ENCODE measurements at regions not wholly inside any gene's neighbourhood (a gene's known extent, or its start where the extent isn't known, plus 50 kb on each side); places are given as distances from the start of the nearest gene placed in this dataset.

GRCh38 chr13:102956449-102956848 is 109.8 kb downstream of the SLC10A2 start:
- no peak for TF ChIP-seq POLR2A (IDR thresholded peaks at IDR 0.05)
- TF ChIP-seq CTCF (IDR thresholded peaks at IDR 0.05): no peak
- no peak for TF ChIP-seq POLR2AphosphoS5 (IDR thresholded peaks at IDR 0.05)
- no peak for TF ChIP-seq EP300 (IDR thresholded peaks at IDR 0.05; ENCODE audit: low read depth)
